Fibroblast of the aortic adventitia (primary cell): ENCODE measurements at regions not wholly inside any gene's neighbourhood (a gene's known extent, or its start where the extent isn't known, plus 50 kb on each side); places are given as distances from the start of the nearest gene placed in this dataset.

Source experiments
- DNase-seq: peaks from one replicate; pipeline ENCODE4 v3.0.0-alpha.2; 2010; ENCODE audit warnings: low read depth
- H3K4me3 ChIP-seq: 2 replicates; pipeline ENCODE4 v1.5.1; 2011; ENCODE audit warnings: low read depth, mild to moderate bottlenecking, control low read depth, low read length, moderate library complexity
- TF ChIP-seq, protein P1 (sequence below): IDR thresholded peaks from 2 replicates; pipeline ENCODE4 v1.5.1; 2011; ENCODE audit warnings: mild to moderate bottlenecking, low read length, control low read depth, inconsistent platforms; ENCODE audit not compliant: insufficient read depth

- no peak overlapping the region for H3K4me3 ChIP-seq
- no peak for DNase-seq
- TF ChIP-seq, protein P1, sequence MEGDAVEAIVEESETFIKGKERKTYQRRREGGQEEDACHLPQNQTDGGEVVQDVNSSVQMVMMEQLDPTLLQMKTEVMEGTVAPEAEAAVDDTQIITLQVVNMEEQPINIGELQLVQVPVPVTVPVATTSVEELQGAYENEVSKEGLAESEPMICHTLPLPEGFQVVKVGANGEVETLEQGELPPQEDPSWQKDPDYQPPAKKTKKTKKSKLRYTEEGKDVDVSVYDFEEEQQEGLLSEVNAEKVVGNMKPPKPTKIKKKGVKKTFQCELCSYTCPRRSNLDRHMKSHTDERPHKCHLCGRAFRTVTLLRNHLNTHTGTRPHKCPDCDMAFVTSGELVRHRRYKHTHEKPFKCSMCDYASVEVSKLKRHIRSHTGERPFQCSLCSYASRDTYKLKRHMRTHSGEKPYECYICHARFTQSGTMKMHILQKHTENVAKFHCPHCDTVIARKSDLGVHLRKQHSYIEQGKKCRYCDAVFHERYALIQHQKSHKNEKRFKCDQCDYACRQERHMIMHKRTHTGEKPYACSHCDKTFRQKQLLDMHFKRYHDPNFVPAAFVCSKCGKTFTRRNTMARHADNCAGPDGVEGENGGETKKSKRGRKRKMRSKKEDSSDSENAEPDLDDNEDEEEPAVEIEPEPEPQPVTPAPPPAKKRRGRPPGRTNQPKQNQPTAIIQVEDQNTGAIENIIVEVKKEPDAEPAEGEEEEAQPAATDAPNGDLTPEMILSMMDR: no peak
These were observed 69.9 kb upstream of the ACSL3 start for GRCh38 chr2:222790932-222791331.

GRCh38 chr2:222792001-222792611 is 68.7 kb upstream of the ACSL3 start:
- TF ChIP-seq, protein P1: no peak
- no peak overlapping the region for H3K4me3 ChIP-seq
- DNase-seq: peak; percentile 57

GRCh38 chr2:222794585-222795449 is 66.0 kb upstream of the ACSL3 start:
- TF ChIP-seq, protein P1: no peak

GRCh38 chr2:222795450-222796357 is 65.1 kb upstream of the ACSL3 start:
- TF ChIP-seq, protein P1: no peak
- H3K4me3 ChIP-seq: no peak overlapping the region
- no peak for DNase-seq

More at GRCh38 chr2:222794585-222795449, 66.0 kb upstream of the ACSL3 start:
- H3K4me3 ChIP-seq: no peak overlapping the region
- no peak for DNase-seq

DNA sequence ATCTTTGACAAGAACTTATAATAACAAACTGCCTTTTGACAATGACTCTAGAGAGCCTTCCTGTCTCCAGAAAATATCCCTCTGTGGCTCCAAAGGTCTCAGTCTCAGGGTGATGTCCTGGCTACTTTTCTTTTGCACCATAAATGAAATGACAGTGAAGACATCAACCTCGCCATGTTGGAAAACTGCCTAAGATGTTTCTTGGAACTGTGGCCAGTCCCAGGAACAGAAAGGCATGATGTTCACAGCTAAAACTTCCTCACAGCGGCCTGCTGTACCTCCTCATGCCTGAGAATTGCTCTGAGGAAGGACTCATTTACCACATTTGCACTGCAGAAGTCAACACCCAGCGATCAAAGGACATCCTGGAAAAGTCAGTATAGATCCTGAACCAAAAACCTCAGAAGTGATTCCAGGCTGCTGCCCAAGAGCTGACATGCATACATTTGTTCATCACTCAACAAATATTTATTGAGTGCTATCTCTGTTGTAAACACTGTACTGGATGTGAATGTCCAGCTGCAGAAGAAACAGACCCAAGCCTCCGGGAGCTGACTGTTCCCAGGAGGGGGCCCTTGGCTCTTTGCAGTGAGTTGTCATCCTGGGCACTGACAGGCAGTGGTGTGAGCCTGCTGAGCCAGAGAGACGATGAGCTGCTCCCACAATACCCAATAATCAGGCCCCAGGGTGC is 64.3 kb upstream of the ACSL3 start:
- DNase-seq: no peak
- TF ChIP-seq, protein P1: no peak

DNA sequence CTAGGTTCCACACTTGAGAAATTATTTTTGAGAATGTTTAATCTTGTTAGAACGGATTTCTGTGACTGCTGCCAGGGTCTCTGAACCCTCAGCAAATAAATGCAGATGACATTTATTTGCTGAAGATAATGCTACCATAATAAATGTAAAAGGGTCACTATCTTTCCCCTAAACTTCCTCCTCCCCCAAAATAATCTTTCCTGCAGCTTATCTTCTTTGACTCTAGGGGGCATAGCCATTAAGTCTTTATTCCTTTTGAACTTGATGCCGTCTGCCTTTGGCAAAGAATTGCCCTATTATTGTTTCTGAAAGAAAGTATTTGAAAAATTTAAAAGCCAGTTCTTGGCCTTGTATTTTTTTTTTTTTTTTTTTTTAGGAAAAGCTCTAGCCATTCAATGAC is 63.6 kb upstream of the ACSL3 start:
- TF ChIP-seq, protein P1: peak; percentile 61
- H3K4me3 ChIP-seq: no peak overlapping the region
- DNase-seq: peak; percentile 84

More for the DNA sequence above, 64.3 kb upstream of the ACSL3 start:
- no peak overlapping the region for H3K4me3 ChIP-seq
